GM19463 (cell line): ENCODE measurements at regions not wholly inside any gene's neighbourhood (a gene's known extent, or its start where the extent isn't known, plus 50 kb on each side); places are given as distances from the start of the nearest gene placed in this dataset.

Source experiments
- ATAC-seq: cut with Tn5 transposase; IDR thresholded peaks from one replicate; pipeline ENCODE4 v1.9.1; 2021; ENCODE audit warnings: mild to moderate bottlenecking, moderate library complexity; ENCODE audit not compliant: unreplicated experiment

DNA sequence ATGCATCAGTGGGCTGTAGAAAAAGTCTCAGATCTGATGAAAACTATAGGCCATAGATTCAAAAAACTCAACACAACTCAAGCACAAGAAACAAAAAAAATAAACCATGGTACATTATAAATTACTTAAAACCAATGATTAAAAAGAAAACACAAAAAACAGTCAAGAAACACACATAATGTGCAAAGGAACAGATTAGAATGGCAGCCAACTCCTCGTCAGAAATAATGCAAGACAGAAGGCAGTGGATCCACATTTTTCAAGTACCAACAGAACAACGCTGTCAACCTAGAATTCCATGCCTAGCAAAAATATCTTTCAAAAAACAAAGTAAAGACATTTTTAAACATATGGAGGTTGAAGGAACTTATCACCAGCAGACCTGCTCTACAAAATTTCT lies 69.7 kb downstream of the PSMB1 start:
- ATAC-seq, result no peak

DNA sequence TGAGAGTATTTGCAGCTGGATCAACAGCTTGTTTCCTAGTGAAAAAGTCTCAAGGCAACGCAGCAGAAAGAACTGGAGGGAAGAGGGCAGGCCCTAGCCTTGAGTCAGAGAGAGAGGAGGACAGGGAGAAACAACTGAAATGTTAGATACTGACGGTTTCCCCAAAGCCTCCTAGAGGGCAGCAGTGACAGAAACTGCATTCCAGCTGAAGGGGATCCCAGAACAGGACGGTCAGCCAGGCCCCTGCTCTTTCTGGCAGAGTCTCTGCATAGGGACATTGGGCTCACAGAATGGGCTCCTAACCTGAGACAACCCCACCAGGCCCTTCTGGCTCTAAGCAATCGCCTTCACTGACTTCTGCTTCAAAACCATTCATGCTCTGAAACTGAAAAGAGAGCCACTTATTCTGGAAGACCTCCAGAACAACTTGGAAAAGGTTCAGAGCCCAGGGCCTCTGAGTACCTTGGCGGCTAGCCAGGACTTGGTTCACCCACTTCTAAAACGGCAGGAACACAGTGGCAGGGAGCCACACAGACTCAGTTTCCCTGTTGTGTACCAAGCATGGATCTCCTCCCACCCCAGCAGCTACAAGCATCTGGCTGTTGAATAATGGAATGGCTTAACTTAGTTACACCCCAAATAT lies 72.9 kb downstream of the PSMB1 start:
- ATAC-seq, result no peak

DNA sequence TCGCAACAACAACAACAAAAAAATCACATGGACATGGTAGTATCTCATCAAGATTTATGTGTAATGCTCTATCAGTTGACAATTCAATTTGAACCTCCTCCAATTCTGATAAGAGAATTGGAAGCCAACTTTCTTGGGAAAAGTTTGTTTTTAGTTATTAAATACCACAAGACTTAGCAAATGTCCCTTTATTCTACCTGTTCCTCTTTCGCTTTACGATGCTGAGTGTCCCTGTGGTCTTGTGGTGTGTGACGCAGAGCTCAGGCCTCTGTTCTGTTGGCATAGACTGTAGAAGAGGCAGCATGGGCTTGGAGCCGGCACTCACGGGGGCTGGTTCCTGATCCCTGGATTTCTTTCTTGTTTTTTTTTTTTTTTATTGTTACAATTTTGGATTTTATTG lies 76.7 kb downstream of the PSMB1 start:
- ATAC-seq, result peak; percentile 81

DNA sequence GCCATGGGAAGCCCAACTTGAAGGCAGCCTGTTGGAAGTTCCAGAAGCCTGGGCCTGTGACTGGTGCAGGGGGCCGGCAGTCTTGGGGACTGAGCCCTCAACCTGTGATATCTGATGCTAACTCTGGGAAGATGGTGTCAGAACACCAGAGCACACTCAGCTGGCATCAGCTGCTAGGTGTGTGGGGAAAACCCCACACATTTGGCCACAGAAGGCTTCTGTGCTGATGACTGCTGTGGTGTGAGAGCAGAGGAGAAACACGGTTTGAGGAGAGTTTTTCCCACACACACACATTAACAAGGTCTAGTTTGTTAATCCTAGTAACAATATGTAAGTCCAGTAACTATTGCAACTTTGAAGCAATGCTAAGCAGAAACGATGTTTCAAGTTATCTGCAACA lies 78.0 kb downstream of the PSMB1 start:
- ATAC-seq, result peak; percentile 78

DNA sequence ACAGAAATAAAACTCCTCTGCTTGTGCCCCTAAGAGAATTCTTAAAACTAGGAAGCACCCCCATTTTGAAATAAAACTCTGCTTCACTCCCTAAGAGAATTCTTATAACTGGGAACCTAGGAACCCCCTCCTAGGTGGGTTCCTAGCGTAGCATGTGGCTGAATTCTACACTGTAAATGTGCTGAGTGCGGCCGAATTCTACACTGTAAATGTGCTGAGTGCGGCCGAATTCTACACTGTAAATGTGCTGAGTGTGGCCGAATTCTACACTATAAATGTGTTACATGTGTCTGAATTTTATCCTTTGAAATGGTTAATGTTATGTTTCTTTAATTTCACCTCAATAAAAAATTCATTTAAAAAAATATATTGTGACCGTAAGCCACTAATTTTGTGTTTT lies 79.3 kb downstream of the PSMB1 start:
- ATAC-seq, result no peak

DNA sequence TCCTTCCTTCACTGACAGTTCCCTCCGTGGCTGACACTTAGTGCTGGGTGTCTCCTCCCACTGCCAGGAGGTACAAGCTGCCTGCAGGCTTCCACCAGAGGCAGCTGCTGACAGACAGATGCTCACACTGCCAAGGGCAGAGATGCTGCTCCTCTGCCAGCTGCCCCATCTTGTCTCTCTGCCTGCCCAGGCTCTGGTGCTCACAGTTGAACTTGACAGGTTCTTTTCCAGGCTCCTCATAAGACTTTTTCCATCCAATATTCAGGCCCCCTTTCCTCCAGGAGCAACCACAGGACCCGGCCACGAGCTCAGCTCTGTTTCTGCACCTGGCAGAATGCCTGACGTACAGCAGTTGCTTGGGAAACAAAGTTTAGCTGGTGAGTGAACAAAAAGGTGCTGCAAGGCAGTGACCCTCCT lies 79.8 kb downstream of the PSMB1 start:
- no peak for ATAC-seq

DNA sequence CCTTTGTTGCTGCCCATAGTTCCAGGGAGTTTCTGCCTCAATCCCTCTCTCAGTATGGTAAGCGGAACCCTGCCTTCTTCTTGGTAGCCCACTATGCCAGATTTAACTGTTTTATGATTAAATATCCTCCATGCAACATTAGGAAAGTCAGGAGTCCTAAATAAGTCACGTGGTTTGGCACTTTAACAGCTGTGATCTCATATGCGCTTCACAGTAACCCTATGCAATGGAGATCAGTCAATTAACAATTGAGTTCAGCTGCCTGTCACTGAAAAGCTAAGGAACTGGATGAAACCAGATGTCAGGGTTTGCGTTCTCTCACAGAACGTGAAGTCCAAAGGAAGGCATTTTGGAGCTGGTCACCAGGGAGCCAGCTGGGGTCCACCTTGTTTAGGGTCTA lies 81.6 kb downstream of the PSMB1 start:
- no peak for ATAC-seq

DNA sequence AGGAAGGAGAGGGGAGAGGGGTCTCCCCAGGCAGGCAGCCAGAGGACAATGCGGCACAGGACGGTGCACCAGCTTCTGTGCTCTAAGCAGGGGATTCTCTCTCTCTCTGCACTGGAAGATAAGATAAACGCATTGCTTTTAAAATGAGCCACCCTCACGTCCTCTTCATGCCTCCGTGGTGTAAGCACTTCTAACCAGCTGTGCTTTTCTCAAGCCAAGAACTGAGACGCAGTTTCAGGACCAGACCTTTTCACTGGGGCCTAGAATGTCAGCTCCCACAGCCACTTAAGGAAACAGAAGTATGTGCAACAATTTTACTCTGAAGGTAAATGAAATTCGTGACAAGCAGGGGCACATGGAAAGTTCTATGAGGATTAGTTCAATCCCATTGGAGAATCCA lies 82.4 kb downstream of the PSMB1 start:
- ATAC-seq, result no peak

DNA sequence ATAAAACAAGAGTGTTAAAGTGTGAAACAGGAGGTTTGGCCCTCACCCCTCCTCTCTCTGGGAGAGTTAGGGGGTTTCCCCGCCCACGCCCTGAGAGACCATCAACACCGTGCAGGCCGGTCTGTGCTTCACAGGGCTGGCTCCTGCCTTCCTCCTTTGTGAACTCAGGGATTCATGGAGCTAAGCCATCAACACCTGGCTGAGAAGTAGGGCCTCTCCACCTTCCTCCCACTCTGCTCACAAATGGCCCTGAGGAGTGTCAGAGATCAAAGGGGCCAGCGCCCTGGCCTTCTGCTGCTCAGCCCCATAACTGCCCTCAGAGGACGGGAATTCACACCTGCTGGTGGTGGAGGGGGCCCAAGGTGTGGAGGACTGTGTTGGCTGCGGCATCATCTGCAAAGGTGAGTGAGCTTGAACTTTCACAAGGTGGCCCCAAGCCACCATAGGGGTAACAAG lies 88.6 kb downstream of the PSMB1 start:
- ATAC-seq, result peak; percentile 69

DNA sequence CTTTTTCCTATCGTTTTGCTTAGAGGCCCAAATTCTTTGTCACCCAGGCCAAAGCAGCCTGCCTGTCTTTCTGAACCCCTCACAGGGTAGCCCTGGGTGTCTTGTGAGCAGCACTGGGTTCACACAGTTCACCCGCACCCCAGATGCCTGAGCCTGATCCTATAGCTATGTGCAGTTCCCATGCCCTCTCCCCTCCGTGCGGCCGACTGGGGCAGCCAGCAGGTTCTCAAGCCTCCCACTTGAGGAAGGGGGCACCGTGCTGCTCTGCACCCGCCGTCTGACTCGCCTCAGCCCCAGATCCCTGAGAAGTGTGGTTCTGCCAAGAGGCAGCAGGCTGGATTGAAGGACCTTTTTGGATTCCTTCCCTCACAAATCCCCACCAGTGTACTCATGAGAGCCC lies 89.0 kb downstream of the PSMB1 start:
- no peak for ATAC-seq

DNA sequence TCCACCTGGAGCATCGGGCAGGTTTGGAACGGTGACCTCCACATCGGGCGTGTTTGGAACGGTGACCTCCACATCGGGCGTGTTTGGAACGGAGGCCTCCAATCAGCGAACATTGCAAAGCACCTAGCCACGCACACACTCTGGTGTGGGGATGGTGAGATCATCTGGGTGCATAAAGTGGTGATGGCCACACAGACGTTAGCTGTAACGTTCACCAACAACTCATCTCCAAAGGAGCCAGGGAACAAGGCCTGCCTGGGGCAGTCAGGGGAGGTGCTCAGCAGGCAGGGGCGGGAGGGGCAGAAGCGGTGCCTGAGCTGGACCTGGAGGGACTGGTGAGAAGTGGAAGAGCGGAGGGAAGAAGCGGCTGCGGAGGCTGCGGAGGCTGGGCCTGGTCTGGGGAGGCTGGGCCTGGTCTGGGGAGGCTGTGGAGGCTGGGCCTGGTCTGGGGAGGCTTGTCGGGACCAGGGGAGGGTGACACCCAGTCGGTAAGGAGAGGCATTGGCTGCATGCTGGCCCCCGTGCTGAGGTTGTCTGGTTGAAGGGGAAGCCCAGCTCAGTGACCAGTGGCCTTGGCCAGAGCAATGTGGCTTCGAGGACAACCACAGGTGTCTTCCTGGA lies 89.9 kb downstream of the PSMB1 start:
- no peak for ATAC-seq

DNA sequence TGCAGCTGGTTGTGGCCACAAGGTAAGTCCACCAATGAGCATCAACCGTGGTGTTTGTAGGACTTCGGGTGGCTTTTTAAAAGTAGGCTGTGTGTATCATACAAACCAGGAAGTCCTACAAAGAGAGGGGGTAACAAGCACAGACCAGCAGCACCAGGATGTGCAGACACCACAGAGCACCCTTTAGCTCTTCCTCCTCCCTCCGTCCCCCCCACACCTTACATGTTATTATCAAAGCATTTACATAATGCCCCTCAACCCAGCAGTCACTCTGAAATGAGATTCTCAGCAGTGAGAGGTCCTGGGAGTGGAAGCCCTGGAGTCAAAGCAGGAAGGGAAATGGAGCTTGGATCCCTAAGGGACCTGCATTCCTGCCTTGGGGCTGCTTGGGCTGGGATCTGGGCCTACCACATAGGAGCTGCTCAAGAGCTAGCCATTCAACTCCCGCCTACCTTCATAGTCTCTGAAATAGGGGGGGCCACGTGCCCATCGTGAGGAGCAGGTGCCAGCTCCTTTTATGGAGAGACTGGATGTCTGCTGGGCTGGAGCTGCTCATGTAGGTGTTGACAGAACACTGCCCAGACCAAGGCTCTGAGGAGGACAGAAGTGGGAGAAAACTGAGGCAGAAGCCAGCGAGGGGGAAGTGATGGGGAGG lies 90.6 kb downstream of the PSMB1 start:
- no peak for ATAC-seq

DNA sequence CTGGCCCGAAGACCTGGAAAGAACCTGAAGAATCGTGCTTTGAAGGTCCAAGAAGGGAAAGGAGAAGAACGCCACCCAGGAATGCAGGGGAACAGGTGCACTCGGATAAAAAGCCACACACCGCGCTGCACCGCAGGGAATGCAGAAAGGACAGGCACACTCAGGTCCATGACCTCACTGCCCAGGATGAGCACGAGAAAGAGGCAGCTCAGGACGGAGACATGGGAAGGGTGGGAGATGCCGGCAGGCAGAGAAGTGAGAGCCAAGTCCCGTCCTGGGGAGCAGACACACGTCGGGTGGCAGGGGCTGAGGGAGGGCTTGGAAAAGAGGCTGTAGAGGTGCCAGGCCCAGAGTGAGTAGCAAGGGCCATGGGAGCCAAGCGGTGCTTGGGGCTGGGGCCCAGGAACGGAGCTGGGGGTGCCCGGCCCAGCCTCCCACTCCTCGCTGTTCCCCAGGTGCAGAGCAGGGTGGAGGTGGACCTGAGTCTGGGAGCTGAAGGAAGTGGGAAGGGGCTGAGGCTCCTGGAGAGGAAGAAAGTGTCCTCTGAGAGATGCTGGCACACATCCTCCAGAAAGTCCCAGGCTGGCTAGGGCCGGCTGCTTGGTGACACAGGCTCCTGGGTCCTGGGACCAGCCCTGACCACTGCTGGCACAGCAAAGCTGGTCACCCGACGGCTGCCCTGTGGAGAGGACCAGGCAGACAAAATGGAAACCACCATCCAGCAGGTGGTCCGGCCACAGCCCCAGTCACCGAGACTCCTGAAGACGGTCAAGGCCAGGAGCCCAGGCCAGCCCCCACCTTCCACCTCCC lies 91.3 kb downstream of the PSMB1 start:
- ATAC-seq, result no peak

DNA sequence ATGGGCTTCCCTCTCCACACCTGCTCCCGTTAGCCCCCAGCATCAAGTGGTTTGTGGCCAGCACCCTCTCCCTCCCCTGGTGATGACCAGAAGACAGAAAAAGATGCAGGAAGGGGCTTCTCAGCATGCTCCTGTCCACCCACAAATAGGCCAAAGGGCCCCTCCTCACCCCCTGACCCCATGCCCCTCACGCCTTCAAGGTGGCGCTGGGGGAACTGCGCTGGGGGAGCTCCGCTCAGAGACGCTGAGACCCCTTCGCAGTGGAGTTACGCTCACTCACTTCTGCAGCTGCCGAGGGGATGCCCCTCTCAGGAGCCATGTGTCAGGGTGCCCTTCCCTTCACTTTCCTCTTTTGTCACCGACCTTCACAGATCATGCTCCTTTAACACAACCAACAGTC lies 92.0 kb downstream of the PSMB1 start:
- ATAC-seq, result no peak

DNA sequence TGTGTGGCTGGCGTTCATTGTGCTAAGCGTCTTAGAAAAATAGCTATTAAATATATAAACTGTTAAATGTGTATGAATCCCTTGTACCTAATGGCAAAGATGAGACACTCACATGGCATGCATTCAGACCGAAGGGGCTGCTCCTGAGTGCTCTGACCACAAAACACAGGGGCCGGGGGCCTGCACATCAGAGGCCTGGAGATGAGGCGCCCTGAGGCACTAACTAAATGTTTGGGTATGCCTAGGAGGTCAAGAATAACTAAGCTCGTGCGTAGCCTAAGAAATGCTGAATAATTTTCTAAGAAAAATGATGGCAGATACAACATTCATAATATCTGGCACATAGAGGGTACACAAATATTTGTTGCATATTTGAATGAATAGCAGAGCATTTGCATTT lies 92.5 kb downstream of the PSMB1 start:
- no peak for ATAC-seq

DNA sequence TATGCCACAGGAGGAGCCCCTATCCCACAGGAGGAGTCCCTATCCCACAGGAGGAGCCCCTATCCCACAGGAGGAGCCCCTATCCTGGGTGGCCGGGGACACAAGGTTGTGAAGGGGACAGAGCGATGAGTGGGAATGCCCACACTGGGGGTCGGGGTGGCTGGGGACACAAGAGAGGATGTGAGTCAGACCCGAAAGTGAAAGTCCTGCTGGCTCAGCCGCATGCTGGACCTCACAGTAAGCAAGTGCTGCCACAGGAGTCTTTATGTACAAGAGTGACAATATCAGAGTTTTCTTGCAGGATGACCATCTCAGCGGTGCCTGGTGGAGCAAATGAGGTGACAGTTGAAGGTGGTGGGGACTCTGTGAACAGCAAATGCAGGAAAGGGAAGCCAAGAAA lies 93.7 kb downstream of the PSMB1 start:
- peak; percentile 85 for ATAC-seq

DNA sequence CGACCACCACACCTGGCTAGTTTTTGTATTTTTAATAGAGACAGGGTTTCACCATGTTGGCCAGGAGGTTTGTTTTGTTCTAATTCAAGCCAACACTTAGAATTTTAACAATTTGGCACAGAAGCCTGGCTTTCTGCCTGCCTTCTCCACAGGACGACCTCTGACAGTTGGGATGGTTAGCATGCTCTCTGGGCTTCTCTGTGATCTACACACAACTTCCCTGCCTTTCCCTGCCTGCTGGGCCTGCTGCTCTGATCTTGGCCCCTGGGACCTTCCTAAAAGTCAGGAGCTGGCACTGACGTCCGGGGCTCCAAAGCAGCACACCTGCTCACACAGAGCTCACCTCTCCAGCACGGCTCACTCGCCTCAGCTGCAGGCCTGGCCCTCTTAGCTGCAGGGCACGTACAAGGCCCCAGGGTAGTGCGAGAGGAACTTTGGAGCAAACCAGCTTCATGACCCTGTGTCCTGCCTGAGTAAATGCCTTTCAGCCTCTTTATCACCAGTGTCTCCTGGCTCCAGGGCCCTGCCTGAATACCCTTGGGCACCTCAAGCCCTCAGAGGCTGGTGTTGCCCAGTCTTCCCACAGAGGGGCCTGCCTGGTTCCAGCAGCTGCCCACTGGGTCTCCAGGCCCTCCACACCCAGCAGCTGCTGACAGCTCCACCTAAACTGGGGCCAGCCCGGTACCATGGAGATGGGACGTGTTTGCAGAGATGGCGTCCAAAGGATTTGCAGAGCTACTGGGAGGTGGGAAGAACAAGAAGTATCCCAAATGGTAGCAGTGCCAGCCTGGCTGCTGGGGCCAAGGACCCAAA lies 96.0 kb downstream of the PSMB1 start:
- ATAC-seq, result no peak
